Uterus (tissue), 2 donors: ENCODE measurements at regions not wholly inside any gene's neighbourhood (a gene's known extent, or its start where the extent isn't known, plus 50 kb on each side); places are given as distances from the start of the nearest gene placed in this dataset.

Experiments used
- CTCF ChIP-seq, 4 experiments: fragments of 200-600 bp in 2 of 4; fragments of 450-650 bp in 2 of 4; sonication (generic) in 2 of 4; IDR thresholded peaks; one replicate each; pipeline ENCODE4 v1.5.1; 2016 to 2019; ENCODE audit warnings: antibody characterized with exemption in 4 of 4, mild to moderate bottlenecking in 2 of 4, moderate library complexity in 1 of 4
- POLR2A ChIP-seq, 2 donors: fragments of 450-650 bp; IDR thresholded peaks; one replicate each; pipeline ENCODE4 v1.6.1; 2016; ENCODE audit warnings: antibody characterized with exemption in 2 of 2, mild to moderate bottlenecking in 1 of 2, moderate library complexity in 1 of 2

- TF ChIP-seq CTCF (IDR thresholded peaks at IDR 0.05) (no peak), POLR2A (IDR thresholded peaks at IDR 0.05) (no peak)
These were observed 264.5 kb upstream of the SEMA3C start for GRCh38 chr7:81183326-81183725.
